ENCODE measurements at regions not wholly inside any gene's neighbourhood (a gene's known extent, or its start where the extent isn't known, plus 50 kb on each side); places are given as distances from the start of the nearest gene placed in this dataset.

- no peak for DNase-seq (ENCODE audit: low read depth, low spot score)
Measured at GRCh38 chr2:203812294-203813221, 55.0 kb upstream of the CTLA4 start.

GRCh38 chr2:203813684-203814083 is 53.9 kb upstream of the CTLA4 start:
- DNase-seq (ENCODE audit: low read depth, low spot score), result no peak

GRCh38 chr2:203814661-203815540 is 52.7 kb upstream of the CTLA4 start:
- DNase-seq (ENCODE audit: low read depth, low spot score), result peak; percentile 50

- no peak for DNase-seq (ENCODE audit: low read depth, low spot score)
Measured at GRCh38 chr2:203815541-203815898, 52.1 kb upstream of the CTLA4 start.

GRCh38 chr2:203817147-203817546 is 50.4 kb upstream of the CTLA4 start:
- DNase-seq (ENCODE audit: low read depth, low spot score), result no peak

Data from pulmonary artery endothelial cell (primary cell).